NCI-H748 (cell line): ENCODE measurements at regions not wholly inside any gene's neighbourhood (a gene's known extent, or its start where the extent isn't known, plus 50 kb on each side); places are given as distances from the start of the nearest gene placed in this dataset.
"Not testable (repeated sequence)": the region's sequence is repeated elsewhere in the genome, so short reads cannot be mapped to it uniquely, and the experiment has no call there.

ENCODE experiments used
- DNase-seq: peaks from one replicate; lab custom pipeline; 2025; ENCODE audit not compliant: unreplicated experiment; lab: John Stamatoyannopoulos, UW

DNA sequence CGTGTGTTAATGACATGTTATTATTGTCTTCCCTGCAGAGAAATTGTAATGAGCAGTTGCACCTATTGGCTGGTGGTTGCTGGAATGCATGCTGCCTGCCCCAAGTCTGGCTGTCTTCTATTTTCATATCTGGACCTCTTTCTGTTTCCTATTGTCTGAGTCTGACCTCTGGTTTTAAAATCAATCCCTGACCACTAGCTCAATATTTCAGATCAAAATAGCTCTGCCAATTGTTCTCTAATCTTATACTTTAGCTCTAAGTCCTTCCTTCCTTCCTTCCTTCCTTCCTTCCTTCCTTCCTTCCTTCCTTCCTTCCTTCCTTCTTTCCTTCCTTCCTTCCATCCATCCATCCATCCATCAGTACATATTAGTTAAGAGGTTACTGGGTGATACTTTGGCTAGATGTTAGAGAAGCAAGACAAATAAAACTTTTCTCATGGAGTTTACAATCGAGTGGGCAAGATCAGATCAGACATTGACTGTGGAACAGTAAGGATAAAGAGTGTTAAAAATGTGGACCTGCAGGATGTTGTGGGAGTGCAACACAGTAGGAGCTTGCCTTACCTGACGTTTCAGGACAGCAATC is 417.1 kb downstream of the SOCS6 start:
- no peak for DNase-seq

DNA sequence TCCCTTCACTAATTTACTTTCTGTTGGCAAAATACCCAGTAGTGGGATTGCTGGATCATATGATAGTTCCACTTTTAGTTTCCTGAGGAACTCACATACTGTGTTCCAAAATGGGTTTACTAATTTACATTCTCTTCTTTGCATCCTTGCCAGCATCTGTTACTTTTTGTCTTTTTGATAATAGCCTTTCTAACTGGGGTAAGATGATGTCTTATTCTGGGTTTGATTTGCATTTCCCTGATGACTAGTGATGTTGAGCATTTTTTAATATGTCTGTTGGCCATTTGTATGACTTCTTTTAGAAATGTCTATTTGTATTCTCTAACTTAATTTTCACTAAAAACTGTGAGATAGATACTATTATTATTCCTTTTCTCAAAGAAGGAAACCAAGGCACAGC is 411.7 kb downstream of the SOCS6 start:
- no peak for DNase-seq

DNA sequence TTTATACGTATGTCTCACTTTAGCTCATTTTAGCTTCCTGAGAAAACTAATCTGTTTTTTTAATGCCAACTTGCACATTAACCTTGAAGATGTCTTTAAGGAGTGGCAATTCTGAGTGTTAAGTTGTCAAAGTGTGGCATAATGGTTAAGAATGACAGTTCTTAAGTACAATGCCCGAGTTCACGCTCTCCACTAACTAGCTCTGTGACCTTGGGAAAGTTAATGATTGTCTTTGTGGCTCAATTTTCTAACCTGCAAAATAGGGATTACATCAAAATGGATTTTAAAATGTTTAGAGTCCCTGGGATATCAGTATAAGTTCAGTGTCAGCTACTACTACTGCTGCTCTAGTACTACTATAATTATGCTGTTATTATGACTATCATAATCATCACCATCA is 409.7 kb downstream of the SOCS6 start:
- no peak for DNase-seq

DNA sequence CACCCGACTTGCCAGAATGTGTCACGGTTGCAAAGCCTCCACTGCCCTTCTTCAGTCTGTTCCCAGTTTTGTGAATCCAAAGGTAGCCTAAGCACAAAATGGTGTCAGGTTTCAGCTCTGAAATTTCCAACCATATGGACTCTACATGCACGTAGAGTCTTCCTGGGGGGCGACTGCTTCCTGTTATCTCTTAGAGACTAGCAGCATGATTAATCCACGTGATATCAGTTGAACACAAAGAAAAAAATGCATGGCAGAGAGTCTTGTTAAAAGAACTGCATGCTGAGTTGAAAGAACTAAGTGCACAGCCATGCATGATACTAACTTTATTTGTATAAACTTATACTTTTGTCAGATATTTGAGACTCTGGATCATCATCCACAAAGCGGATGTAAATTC is 404.4 kb downstream of the SOCS6 start:
- DNase-seq: peak; percentile 93

DNA sequence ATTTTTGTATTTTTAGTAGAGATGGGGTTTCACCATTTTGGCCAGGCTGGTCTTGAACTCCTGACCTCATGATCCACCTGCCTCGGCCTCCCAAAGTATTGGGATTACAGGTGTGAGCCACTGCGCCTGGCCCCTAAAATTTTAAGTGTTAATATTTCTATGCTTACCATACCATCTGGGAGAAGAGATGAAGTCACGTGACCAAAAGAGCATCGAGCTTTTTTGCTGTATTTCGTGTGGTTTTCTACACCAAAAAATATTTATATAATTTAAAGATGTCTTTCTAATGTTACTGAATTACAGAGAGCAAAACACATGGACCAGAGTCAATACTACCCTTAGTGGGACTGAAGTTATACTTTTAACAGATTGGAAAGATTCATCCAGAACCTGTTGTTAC is 400.9 kb downstream of the SOCS6 start:
- not testable (repeated sequence) for DNase-seq

DNA sequence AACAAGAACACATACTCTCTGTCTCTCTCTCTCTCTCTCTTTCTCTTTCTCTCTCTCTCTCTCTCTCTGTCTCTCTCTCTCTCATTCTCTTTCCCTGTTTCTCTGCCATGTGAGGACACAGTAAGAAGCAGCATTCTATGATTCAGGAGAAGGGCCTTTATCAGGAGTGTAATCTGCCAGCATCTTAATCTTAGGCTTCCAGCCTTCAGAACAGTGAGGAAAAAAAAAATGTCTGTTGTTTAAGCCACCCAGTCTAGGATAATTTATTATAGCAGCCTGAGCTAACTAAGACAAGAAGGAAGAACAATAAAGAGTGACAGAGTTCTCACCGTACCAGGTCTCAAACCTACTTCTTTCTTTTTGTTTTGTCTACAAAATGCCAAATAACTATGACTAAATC is 399.4 kb downstream of the SOCS6 start:
- DNase-seq: no peak

GRCh38 chr18:70684821-70685220 is 396.0 kb downstream of the SOCS6 start:
- no peak for DNase-seq

GRCh38 chr18:70683263-70683662 is 394.4 kb downstream of the SOCS6 start:
- no peak for DNase-seq

DNA sequence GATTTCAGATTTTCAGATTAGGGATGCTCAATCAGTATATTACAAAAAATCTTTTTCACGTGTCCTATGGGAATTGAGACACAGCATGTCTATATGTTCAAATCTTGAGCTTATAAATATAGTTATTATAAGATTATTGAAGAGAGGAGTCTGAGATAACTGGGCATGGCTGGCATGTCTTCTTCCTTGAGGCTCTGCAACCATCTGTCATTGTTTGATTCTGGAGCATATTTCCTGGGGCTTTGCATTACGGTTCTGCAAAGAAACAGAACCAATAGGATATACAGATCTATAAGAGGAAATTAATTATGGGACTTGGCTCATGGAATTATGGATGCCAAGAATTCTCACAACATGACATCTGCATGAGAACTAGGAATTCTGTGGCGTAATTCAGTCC is 386.1 kb downstream of the SOCS6 start:
- DNase-seq: no peak

DNA sequence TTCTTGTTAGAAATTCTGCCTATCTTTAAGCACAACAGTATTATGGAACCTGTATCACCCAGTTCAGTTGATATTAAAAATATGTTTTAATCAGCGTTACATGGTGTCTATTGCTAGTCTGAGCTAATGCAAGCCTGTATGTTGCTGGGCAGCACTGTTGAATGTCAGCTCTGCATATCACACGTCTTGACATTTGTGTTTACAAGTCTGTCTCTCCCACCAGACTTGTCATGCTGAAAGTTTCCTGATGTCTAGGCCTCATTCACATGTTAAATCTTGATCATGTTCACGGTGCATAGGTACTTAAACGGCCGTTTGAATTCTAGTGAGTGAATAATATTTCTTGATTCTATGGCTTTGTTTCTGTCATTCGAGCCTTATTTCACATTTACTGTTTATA is 385.0 kb downstream of the SOCS6 start:
- DNase-seq: no peak

GRCh38 chr18:70672581-70672980 is 383.7 kb downstream of the SOCS6 start:
- DNase-seq: no peak

- no peak for DNase-seq
These were observed 383.2 kb downstream of the SOCS6 start for GRCh38 chr18:70671889-70672565.

DNA sequence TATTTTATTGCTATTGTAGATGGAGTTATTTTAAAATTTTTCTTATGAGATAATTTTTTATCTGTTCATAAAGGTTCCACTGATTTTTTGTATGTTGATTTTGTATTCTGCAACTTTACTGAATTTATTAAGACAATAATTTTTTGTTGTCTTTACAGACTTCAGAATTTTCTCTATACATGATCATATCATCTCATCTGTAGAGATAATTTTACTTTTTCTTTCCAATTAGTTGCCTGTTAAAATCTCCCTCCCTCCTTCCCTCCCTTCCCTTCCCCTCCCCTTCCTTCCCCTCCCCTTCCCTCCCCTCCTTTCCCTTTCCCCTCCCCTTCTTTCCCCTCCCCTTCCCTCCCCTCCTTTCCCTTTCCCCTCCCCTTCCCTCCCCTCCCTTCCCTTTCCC is 378.1 kb downstream of the SOCS6 start:
- no peak for DNase-seq

DNA sequence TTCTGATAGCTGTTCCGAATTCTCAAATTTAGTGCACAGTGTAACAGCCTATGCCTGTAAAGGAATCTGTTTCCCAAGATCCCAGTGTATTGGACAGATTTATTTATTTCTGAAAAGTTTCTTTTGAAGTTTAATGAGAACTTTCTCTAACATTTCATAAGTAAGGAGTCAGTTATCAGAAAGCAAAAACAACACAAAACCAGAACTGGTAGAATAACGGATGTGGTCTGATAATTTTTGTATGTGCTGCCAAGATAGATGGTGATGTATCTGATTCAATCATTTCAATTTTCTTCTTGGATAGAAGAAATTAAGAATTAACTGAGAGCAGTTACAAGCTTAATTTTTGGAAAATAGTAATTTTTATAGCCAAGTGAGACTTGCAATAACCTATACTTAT is 374.3 kb downstream of the SOCS6 start:
- no peak for DNase-seq

DNA sequence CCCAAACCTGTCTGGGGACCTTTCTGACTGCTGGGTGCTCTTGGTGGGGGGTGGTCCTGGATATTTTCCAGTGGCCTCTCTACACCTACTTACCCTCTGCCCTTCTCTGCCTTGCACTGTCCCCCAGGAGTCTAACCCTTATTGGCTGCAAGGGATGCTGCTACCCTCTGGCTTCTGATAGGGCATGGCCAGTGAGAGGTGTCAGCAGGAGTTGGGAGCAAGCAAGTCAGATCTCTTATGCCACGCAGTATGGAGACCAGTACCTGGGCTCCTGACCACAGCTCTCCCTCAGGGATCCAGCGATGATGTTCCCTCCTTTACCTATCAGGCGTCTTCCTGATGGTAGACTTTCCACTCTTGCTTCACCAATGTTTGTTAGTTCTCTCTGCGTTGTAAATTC is 373.7 kb downstream of the SOCS6 start:
- no peak for DNase-seq

DNA sequence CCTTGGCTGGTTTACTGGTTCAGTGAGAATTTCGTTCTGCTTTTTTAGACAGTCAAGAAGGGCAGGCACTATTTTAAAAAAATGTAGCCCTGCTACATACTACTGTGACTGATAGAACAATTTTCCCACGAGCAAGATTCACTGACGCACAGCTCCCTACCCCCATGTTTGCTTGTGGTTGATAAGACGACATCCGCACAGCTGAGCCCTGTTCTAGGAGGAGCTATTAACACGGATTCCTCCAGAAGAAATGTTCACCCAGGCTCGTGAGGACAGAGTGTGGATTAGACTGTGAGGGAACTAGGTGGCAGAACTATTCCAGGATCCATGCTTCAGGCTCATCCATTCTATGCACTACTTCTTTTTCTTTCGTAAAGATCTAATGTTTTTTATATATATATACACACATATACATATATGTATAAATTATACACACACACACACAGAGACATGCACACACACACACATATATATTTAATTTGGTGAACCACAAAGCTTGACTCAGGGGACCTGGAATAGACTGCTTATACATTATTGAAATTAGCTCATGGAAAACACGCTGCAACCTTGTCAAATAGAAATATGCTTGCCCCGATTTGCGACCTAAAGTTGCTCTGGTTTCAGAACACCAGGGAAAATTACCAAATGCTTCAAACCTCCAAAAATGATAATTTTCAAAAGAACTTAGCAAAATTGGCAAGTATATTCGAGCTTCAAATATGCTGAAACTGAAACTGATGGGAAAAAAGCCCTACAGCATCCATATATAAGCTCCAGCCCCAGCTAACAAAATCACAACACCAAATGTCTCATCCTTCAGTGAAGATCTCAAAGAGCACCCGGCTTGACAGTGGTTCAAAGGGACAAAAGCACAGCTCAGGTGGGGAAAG is 370.4 kb downstream of the SOCS6 start:
- DNase-seq: no peak

DNA sequence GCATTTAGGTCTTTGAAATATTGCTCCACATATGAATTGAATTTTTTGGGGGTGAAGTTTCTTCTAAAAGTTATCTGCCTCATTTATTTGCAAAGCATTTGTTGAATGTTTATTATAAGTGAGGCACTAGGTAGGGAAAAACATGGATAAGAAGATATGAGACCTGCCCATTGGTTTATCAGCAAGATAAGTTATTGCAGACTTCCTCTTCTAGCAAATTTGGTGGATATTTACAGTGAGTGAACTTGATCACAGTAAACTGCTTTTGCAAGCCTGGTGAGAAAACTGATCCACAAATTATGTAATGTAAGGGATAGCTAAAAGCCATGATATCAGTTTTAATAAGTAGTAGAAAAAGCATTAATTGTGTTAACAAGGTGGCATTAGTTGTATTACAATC is 364.8 kb downstream of the SOCS6 start:
- no peak for DNase-seq

DNA sequence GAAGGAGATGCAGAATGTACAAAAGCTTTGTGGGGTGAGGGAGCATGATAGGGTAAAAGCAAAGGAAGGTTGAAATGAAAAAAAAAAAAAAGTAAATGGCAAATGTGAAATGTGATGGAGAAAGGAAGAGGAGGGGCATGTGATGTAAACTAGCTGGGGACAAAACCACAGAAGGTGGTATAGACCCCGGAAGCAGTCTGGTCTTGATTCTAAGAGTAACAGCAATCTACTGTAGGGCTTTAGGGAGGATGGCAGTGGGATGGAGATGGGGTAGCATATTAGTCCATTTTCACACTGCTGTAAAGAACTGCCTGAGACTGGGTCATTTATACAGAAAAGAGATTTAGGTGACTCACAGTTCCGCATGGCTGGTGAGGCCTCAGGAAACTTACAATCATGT is 362.0 kb downstream of the SOCS6 start:
- DNase-seq: no peak

DNA sequence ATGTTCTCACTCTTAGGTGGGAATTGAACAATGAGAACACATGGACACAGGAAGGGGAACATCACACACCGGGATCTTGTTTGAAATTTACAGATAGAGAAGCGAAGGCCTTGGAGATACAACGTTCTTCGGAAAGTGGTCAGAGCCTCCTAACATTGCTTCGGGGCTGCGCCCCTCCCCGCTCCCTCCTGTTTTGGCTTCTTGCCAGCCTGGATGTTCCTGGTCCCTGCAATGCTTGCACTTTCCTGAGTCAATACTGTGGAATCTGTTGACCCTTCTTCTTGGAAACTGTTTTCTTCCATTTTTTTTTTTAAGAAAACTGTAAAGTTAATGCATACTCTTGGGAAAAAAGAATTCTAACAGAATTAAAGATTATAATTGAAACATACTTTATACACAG is 360.8 kb downstream of the SOCS6 start:
- DNase-seq: no peak

- DNase-seq: no peak
These were observed 357.1 kb downstream of the SOCS6 start for GRCh38 chr18:70645971-70646370.

- DNase-seq: no peak
These were observed 355.0 kb downstream of the SOCS6 start for GRCh38 chr18:70643812-70644211.

DNA sequence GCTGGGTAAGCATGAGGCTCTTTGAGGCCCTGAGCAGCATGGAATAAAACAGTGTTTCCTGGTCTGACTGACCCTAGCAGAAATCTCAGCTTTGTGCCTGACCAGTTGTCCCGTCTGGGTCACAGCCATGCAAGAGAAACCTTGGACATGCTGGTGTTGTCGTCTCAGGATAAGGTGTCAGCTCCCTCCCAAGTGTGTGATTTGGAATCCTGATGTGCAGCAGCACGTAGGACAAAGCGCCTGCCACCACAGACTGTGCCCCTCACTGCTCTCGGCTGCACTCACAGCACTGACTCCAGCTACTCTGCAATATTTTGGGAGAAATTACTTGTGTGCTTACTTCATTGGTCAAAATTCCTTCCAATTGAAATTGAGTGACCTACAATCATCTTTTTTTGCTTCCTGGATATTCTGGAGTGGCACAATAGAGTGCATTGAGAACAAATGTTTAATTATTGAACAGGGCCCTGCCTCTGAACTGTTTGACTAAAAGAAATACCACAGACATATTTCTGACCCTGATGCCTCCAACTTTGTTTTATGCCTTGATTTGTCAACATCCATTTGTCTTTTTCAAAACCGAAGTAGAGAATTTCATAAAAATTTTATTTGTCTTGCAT is 352.4 kb downstream of the SOCS6 start:
- DNase-seq: no peak
